GM10248 (cell line): ENCODE measurements at regions not wholly inside any gene's neighbourhood (a gene's known extent, or its start where the extent isn't known, plus 50 kb on each side); places are given as distances from the start of the nearest gene placed in this dataset.

ENCODE experiments used
- CTCF ChIA-PET: fragments of 300-600 bp; sonication (Branson Sonifier 250); formaldehyde crosslinking; extraction: SDS; loops from one replicate; lab custom pipeline; 2021; ENCODE audit warnings: antibody characterized with exemption; lab: Yijun Ruan, JAX
- POLR2A ChIA-PET: fragments of 350-650 bp; sonication (Branson Sonifier 250); formaldehyde crosslinking; extraction: SDS; loops from one replicate; lab custom pipeline; 2020; ENCODE audit warnings: antibody characterized with exemption; lab: Yijun Ruan, JAX
- DNase-seq: peaks from one replicate; pipeline ENCODE4 v3.0.0; 2012; ENCODE audit errors: extremely low spot score
- CTCF ChIP-seq: IDR thresholded peaks from 2 replicates; pipeline ENCODE4 v1.5.1; 2012; ENCODE audit warnings: mild to moderate bottlenecking, low read depth; ENCODE audit errors: extremely low read depth, missing control alignments, control extremely low read depth

GRCh38 chr5:159713254-159713653 lies 203.0 kb upstream of the ADRA1B start:
- DNase-seq, result no peak
- no peak for TF ChIP-seq CTCF
- POLR2A ChIA-PET, result no interaction called here
- CTCF ChIA-PET, result no interaction called here

- ChIA-PET POLR2A (no interaction called here), CTCF (no interaction called here)
- no peak for DNase-seq
Observed at GRCh38 chr5:159713773-159714172, 202.5 kb upstream of the ADRA1B start.

GRCh38 chr5:159725475-159725874 lies 190.8 kb upstream of the ADRA1B start:
- DNase-seq, result no peak
- no peak for TF ChIP-seq CTCF
- ChIA-PET POLR2A (no interaction called here), CTCF (no interaction called here)

More at GRCh38 chr5:159713773-159714172, 202.5 kb upstream of the ADRA1B start:
- TF ChIP-seq CTCF, result no peak

- CTCF ChIA-PET, result interaction anchor here (2.2 kb wide), 1 partner anchor 21 kb away, joined by 9 read pairs; no protein-coding TSS in a partner anchor
Observed at GRCh38 chr5:159727167-159727566, 189.1 kb upstream of the ADRA1B start.

GRCh38 chr5:159730285-159730684 lies 186.0 kb upstream of the ADRA1B start:
- ChIA-PET POLR2A (no interaction called here), CTCF (interaction anchor here (1.4 kb wide), 1 partner anchor 11 kb away, joined by 3 read pairs; no protein-coding TSS in a partner anchor)

More at GRCh38 chr5:159727167-159727566, 189.1 kb upstream of the ADRA1B start:
- no peak for TF ChIP-seq CTCF
- DNase-seq, result no peak
- POLR2A ChIA-PET, result no interaction called here

GRCh38 chr5:159732220-159732619 lies 184.1 kb upstream of the ADRA1B start:
- POLR2A ChIA-PET, result no interaction called here
- CTCF ChIA-PET, result interaction anchor here (1.4 kb wide), 1 partner anchor 24 kb away, joined by 3 read pairs; no protein-coding TSS in a partner anchor
- TF ChIP-seq CTCF, result no peak
- no peak for DNase-seq

More at GRCh38 chr5:159730285-159730684, 186.0 kb upstream of the ADRA1B start:
- no peak for DNase-seq
- TF ChIP-seq CTCF, result no peak
